Cardiac muscle cell (in vitro differentiated cells and primary cell): ENCODE measurements at regions not wholly inside any gene's neighbourhood (a gene's known extent, or its start where the extent isn't known, plus 50 kb on each side); places are given as distances from the start of the nearest gene placed in this dataset.

Experiments used
- DNase-seq, 2 donors: peaks; one replicate each; pipeline versions ENCODE4 v3.0.0 to v3.0.0-alpha.2; 2010 to 2017; ENCODE audit warnings: low read depth in 1 of 2, low spot score in 1 of 2
- H3K27ac ChIP-seq: fragments of 200-600 bp; sonication (generic); 2 replicates; pipeline ENCODE4 v1.5.1; 2016
- H3K27me3 ChIP-seq: fragments of 200-600 bp; sonication (generic); 2 replicates; pipeline ENCODE4 v1.6.0; 2016; ENCODE audit warnings: control low read depth
- H3K36me3 ChIP-seq: fragments of 200-600 bp; sonication (generic); 2 replicates; pipeline ENCODE4 v1.5.1; 2016; ENCODE audit warnings: control low read depth
- H3K4me1 ChIP-seq: fragments of 200-600 bp; sonication (generic); 2 replicates; pipeline ENCODE4 v1.8.1; 2017; ENCODE audit warnings: low read depth, mild to moderate bottlenecking, mixed run types
- H3K4me3 ChIP-seq: fragments of 200-600 bp; sonication (generic); 2 replicates; pipeline ENCODE4 v1.5.1; 2016; ENCODE audit warnings: mild to moderate bottlenecking
- H3K9me3 ChIP-seq: fragments of 200-600 bp; sonication (generic); 2 replicates; pipeline ENCODE4 v1.5.1; 2017; ENCODE audit warnings: low read depth, mild to moderate bottlenecking, control low read depth
- TF ChIP-seq, protein P1 (sequence below): IDR thresholded peaks from 2 replicates; pipeline ENCODE4 v1.5.1; 2012; ENCODE audit warnings: low read depth, mild to moderate bottlenecking, low read length

GRCh38 chr22:23386822-23387580, 193.1 kb downstream of the IGLL1 start:
- no peaks in the 10 kb centered on the region for H3K4me1 ChIP-seq
- no peaks in the 10 kb centered on the region for H3K9me3 ChIP-seq
- H3K27ac ChIP-seq, result no peak overlapping the region
- no peak overlapping the region for H3K4me3 ChIP-seq
- H3K27me3 ChIP-seq, result no peaks in the 10 kb centered on the region
- no peaks in the 10 kb centered on the region for H3K36me3 ChIP-seq
- TF ChIP-seq, protein P1, sequence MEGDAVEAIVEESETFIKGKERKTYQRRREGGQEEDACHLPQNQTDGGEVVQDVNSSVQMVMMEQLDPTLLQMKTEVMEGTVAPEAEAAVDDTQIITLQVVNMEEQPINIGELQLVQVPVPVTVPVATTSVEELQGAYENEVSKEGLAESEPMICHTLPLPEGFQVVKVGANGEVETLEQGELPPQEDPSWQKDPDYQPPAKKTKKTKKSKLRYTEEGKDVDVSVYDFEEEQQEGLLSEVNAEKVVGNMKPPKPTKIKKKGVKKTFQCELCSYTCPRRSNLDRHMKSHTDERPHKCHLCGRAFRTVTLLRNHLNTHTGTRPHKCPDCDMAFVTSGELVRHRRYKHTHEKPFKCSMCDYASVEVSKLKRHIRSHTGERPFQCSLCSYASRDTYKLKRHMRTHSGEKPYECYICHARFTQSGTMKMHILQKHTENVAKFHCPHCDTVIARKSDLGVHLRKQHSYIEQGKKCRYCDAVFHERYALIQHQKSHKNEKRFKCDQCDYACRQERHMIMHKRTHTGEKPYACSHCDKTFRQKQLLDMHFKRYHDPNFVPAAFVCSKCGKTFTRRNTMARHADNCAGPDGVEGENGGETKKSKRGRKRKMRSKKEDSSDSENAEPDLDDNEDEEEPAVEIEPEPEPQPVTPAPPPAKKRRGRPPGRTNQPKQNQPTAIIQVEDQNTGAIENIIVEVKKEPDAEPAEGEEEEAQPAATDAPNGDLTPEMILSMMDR, result no peak
- DNase-seq, result no peak

DNA sequence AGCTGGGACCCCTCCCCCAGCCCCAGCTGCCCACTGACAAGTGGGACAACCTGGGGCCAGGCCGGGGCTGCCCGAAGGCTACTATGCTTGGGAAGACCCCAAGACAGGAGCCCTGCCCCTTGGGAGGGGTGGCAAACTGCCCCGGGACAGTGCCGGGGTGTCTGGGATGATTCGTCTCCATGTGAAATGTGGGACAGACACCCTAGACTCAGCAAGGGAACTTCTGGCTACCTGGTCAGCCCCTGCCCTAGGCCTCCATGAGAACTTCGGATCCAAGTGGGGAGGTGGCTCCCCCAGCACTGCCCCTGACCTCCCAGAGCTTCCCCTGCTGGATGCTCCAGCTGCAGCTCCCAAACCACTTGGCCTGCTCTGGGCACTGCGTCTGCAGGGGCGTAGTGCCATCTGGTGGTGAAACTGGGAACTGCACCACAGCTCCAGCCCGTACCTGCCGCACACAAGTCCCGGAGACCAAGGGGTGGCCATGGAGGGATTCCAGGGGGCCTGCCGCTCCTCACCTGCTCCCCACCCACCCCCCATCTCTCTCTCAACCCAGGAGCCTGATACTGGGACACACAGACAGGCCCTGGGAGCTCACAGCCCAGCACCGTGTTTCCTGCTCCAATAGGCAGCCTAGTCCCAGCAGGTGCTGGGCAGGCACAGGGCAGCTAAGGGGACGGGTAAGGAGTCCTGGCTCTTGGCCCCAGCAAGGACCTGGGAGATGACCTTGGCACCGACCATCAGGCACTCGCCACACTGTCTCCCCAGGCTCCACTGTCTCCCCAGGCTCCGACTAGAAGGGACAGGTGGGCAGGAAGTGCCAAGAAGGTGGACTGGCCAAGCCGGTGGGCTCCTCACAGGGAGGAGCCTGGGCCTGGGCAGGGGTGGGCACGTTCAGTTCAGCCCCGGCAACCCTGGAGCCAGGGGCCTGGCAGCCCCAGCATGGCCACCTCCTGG, 194.1 kb downstream of the IGLL1 start:
- no peaks in the 10 kb centered on the region for H3K9me3 ChIP-seq
- no peaks in the 10 kb centered on the region for H3K27me3 ChIP-seq
- H3K4me1 ChIP-seq, result no peaks in the 10 kb centered on the region
- no peak overlapping the region for H3K27ac ChIP-seq
- peak; percentile 83 to 85 for DNase-seq
- H3K4me3 ChIP-seq, result no peak overlapping the region
- H3K36me3 ChIP-seq, result no peaks in the 10 kb centered on the region
- TF ChIP-seq, protein P1, result peak; percentile 98

GRCh38 chr22:23384923-23385677, 195.0 kb downstream of the IGLL1 start:
- Histone ChIP-seq H3K27me3 (no peaks in the 10 kb centered on the region), H3K36me3 (no peaks in the 10 kb centered on the region), H3K9me3 (no peaks in the 10 kb centered on the region), H3K4me3 (no peak overlapping the region), H3K4me1 (no peaks in the 10 kb centered on the region), H3K27ac (no peak overlapping the region)
- TF ChIP-seq, protein P1, result no peak
- DNase-seq, result no peak

- Histone ChIP-seq H3K36me3 (no peaks in the 10 kb centered on the region), H3K9me3 (no peaks in the 10 kb centered on the region), H3K27ac (no peak overlapping the region), H3K4me1 (no peaks in the 10 kb centered on the region), H3K4me3 (no peak overlapping the region), H3K27me3 (no peaks in the 10 kb centered on the region)
- TF ChIP-seq, protein P1, result no peak
- DNase-seq, result no peak
Measured at GRCh38 chr22:23384431-23384830, 195.7 kb downstream of the IGLL1 start.
